Ectodermal cell (in vitro differentiated cells): ENCODE measurements at regions not wholly inside any gene's neighbourhood (a gene's known extent, or its start where the extent isn't known, plus 50 kb on each side); places are given as distances from the start of the nearest gene placed in this dataset.

ENCODE experiments used
- H3K27ac ChIP-seq: 2 replicates; pipeline ENCODE4 v1.7.0; 2013; ENCODE audit warnings: mild to moderate bottlenecking, low read depth, low read length; ENCODE audit not compliant: insufficient read depth, poor library complexity, severe bottlenecking
- H3K27me3 ChIP-seq: 2 replicates; pipeline ENCODE4 v1.7.0; 2013; ENCODE audit warnings: mild to moderate bottlenecking, low read length; ENCODE audit not compliant: insufficient read depth, control insufficient read depth, poor library complexity, severe bottlenecking
- H3K36me3 ChIP-seq: one replicate; pipeline ENCODE4 v1.7.0; 2013; ENCODE audit warnings: low read length; ENCODE audit not compliant: control insufficient read depth, insufficient read depth
- H3K4me1 ChIP-seq: one replicate; pipeline ENCODE4 v1.7.0; 2013; ENCODE audit warnings: low read length; ENCODE audit not compliant: control insufficient read depth, insufficient read depth
- H3K4me3 ChIP-seq: 2 replicates; pipeline ENCODE4 v1.7.0; 2013; ENCODE audit warnings: low read depth, low read length, control low read depth; ENCODE audit not compliant: insufficient read depth
- H3K9me3 ChIP-seq: 2 replicates; pipeline ENCODE4 v1.7.0; 2013; ENCODE audit warnings: mild to moderate bottlenecking, low read length, moderate library complexity; ENCODE audit not compliant: control insufficient read depth
- WGBS, 2 experiments: methylation state at CpG; one replicate each; pipeline ENCODE4 v1.1.7; 2013; ENCODE audit warnings: missing lambda C conversion rate in 2 of 2; 5-methylcytosine and 5-hydroxymethylcytosine counted together

GRCh38 chr5:8229551-8229950, 360.6 kb downstream of the MTRR start:
- WGBS, 2 experiments, result 89 to 91% methylated on average over 4 of the region's 4 CpGs
- Histone ChIP-seq H3K27ac (no peak overlapping the region), H3K9me3 (no peaks in the 10 kb centered on the region)

GRCh38 chr5:8230868-8231267, 361.9 kb downstream of the MTRR start:
- Histone ChIP-seq H3K27ac (no peak overlapping the region), H3K4me3 (no peak overlapping the region), H3K36me3 (no peaks in the 10 kb centered on the region), H3K4me1 (no peaks in the 10 kb centered on the region), H3K27me3 (no peaks in the 10 kb centered on the region), H3K9me3 (no peaks in the 10 kb centered on the region)
- 88 to 91% methylated on average over 2 of the region's 2 CpGs for WGBS, 2 experiments

More at GRCh38 chr5:8229551-8229950, 360.6 kb downstream of the MTRR start:
- no peaks in the 10 kb centered on the region for H3K27me3 ChIP-seq
- H3K4me3 ChIP-seq, result no peak overlapping the region
- no peaks in the 10 kb centered on the region for H3K36me3 ChIP-seq
- no peaks in the 10 kb centered on the region for H3K4me1 ChIP-seq

DNA sequence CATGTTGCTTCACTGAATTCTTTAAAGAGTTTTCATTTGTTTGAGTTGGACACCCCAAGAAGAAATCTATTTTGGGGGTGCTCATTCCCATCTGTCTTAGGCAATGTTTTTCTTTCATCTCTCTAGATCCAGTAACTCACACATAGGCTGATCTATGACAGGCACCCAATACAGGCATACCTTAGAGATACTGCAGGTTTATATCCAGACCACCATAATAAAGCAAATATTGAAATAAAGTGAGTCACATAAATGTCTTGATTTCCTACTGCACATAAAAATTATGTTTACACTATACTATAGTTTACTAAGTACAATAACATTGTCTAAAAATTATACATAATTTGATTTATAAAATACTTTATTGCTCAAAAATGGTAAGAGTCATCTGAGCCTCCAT, 364.5 kb downstream of the MTRR start:
- Histone ChIP-seq H3K27ac (no peak overlapping the region), H3K27me3 (no peaks in the 10 kb centered on the region), H3K4me3 (no peak overlapping the region), H3K4me1 (no peaks in the 10 kb centered on the region), H3K36me3 (no peaks in the 10 kb centered on the region), H3K9me3 (no peaks in the 10 kb centered on the region)

DNA sequence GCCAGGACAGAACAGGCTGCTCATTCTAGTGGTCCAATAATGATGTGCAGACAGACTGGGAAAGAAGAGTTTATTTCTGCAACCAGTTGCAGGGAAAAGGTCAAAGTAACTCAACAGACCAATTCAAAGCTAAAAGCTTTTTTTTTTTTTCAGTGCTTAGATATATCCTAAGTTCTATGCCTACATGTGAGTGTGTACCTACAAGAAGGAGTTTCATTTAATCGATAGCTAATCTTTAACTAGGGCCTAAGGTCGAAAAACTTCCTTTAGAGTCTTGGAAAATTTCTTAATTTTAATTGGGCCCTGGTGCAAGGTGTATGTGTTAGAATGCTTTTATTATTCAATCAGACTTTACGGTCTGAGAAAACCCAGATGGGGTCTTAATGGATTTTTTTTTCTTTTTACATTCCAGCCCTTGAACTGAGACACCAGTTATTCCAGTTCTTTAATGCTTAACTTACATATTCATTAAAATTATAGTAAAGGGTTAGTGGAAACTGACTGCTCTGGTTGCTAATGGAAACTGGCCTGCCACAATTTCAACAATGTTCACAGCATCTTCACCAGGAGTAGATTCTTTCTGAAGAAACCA, 365.3 kb downstream of the MTRR start:
- H3K36me3 ChIP-seq, result no peaks in the 10 kb centered on the region
- no peak overlapping the region for H3K27ac ChIP-seq
- 50 to 65% methylated on average over 2 to 3 of the region's 3 CpGs for WGBS, 2 experiments
- no peaks in the 10 kb centered on the region for H3K27me3 ChIP-seq
- H3K4me1 ChIP-seq, result no peaks in the 10 kb centered on the region
- no peaks in the 10 kb centered on the region for H3K9me3 ChIP-seq
- H3K4me3 ChIP-seq, result no peak overlapping the region

GRCh38 chr5:8238080-8238479, 369.1 kb downstream of the MTRR start:
- Histone ChIP-seq H3K9me3 (no peaks in the 10 kb centered on the region), H3K4me3 (no peak overlapping the region), H3K27ac (no peak overlapping the region), H3K36me3 (no peaks in the 10 kb centered on the region), H3K4me1 (no peaks in the 10 kb centered on the region), H3K27me3 (no peaks in the 10 kb centered on the region)
- 90 to 95% methylated on average over 4 to 5 of the region's 5 CpGs for WGBS, 2 experiments

GRCh38 chr5:8239198-8239597, 370.2 kb downstream of the MTRR start:
- H3K36me3 ChIP-seq, result no peaks in the 10 kb centered on the region
- H3K27me3 ChIP-seq, result no peaks in the 10 kb centered on the region
- H3K27ac ChIP-seq, result no peak overlapping the region
- H3K4me1 ChIP-seq, result no peaks in the 10 kb centered on the region
- no peaks in the 10 kb centered on the region for H3K9me3 ChIP-seq
- H3K4me3 ChIP-seq, result no peak overlapping the region
- WGBS, 2 experiments, result 94 to 95% methylated on average over 5 of the region's 5 CpGs

- no peaks in the 10 kb centered on the region for H3K27me3 ChIP-seq
- no peaks in the 10 kb centered on the region for H3K9me3 ChIP-seq
- H3K4me1 ChIP-seq, result no peaks in the 10 kb centered on the region
- no peak overlapping the region for H3K4me3 ChIP-seq
- H3K36me3 ChIP-seq, result no peaks in the 10 kb centered on the region
- 89 to 93% methylated on average over 5 of the region's 5 CpGs for WGBS, 2 experiments
- H3K27ac ChIP-seq, result no peak overlapping the region
Measured at GRCh38 chr5:8239646-8240045, 370.7 kb downstream of the MTRR start.

DNA sequence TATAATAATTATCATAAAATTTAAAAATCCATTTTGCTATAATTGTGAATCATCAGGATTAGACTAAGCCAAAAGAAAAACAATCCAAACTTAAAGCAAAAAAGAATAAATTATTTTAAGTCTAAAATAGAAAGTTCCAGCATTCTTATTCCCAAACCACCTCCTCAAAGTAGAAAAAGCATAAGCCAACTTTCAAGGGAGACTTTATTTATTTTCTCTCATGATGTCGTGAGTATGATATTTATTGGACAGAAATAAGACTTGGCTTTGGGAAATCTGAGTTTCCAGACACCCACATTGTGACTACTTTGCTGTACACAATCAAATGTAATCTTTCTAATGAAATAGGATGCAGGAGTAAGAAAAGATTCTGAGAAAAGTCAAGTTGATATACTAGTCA, 372.1 kb downstream of the MTRR start:
- WGBS, 2 experiments, result 100% methylated on average over 1 of the region's 1 CpG; no CpG with 5 or more reads in 1 of the 2 experiments
- H3K4me1 ChIP-seq, result no peaks in the 10 kb centered on the region
- no peaks in the 10 kb centered on the region for H3K9me3 ChIP-seq
- H3K4me3 ChIP-seq, result no peak overlapping the region
- H3K27ac ChIP-seq, result no peak overlapping the region
- no peaks in the 10 kb centered on the region for H3K27me3 ChIP-seq
- H3K36me3 ChIP-seq, result no peaks in the 10 kb centered on the region

- Histone ChIP-seq H3K9me3 (no peaks in the 10 kb centered on the region), H3K27ac (no peak overlapping the region), H3K27me3 (no peaks in the 10 kb centered on the region), H3K36me3 (no peaks in the 10 kb centered on the region), H3K4me3 (no peak overlapping the region), H3K4me1 (no peaks in the 10 kb centered on the region)
- 88 to 90% methylated on average over 3 of the region's 3 CpGs for WGBS, 2 experiments
Measured at GRCh38 chr5:8241558-8241957, 372.6 kb downstream of the MTRR start.

DNA sequence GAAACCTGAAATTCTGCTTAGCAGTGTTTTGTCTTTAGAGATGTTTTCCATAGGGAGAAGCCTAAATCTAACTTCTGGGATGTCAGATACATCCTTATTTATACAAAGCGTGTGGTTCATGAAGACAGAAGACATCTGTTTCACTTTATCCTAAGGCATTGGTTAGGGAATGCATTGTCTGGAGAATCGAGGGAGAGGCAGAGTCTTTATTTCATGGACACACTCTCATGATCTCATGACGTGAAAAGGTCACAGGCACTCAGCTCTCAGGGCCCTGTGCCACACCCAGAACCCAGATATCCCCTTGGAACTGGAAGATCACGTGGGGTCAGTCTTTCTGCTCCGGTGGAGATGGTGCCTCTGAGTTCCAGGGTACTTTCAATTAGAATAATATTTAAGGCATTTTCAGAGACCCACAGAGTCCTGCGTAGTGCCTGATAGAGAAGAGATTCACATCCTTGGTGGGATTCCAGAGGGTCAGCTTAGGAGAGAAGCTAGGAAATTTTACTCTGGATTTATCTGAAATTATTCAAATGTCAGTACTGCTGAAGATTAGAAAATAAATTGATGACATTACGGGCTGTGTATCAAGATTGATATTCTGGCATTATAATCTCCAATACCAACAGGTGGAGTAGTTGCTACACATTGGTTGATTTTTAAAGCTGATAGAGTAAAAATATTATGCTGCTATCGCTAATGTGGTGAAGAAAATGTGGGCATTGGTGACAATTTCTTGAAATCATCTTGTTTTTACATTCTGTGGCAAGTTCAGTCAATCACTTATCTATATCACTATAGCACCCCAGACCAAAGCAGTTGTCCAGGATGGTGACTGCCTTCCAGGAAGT, 378.3 kb downstream of the MTRR start:
- Histone ChIP-seq H3K27ac (no peak overlapping the region), H3K27me3 (no peaks in the 10 kb centered on the region), H3K9me3 (no peaks in the 10 kb centered on the region), H3K4me1 (no peaks in the 10 kb centered on the region), H3K4me3 (no peak overlapping the region), H3K36me3 (no peaks in the 10 kb centered on the region)
- 83 to 92% methylated on average over 7 to 8 of the region's 8 CpGs for WGBS, 2 experiments
